ENCODE measurements at regions not wholly inside any gene's neighbourhood (a gene's known extent, or its start where the extent isn't known, plus 50 kb on each side); places are given as distances from the start of the nearest gene placed in this dataset.

GRCh38 chr11:119785131-119785530, 56.1 kb upstream of the NECTIN1 start:
- Histone ChIP-seq H3K27ac (no peak overlapping the region), H3K4me3 (no peak overlapping the region), H3K36me3 (no peaks in the 10 kb centered on the region), H3K4me1 (peaks cover 0 to 29% (median 6%) of the 10 kb centered on the region in 12 donors), H3K27me3 (peaks cover 0 to 16% (median 0%) of the 10 kb centered on the region in 9 donors), H3K9me3 (peaks cover 0 to 14% (median 2%) of the 10 kb centered on the region in 12 donors)
- intact Hi-C loops (cut with DNase I) = no loop called here
- ATAC-seq (no peak), DNase-seq (peak in 1 of 5 donors; percentile 4)
- 48 to 65% (median 62%) methylated on average over 2 of the region's 2 CpGs for WGBS, 4 donors
- TF ChIP-seq POLR2A (IDR thresholded peaks at IDR 0.05) (no peak), CTCF (IDR thresholded peaks at IDR 0.05) (no peak)

- peaks cover 0 to 36% (median 7%) of the 10 kb centered on the region in 12 donors for H3K4me1 ChIP-seq
- H3K36me3 ChIP-seq = no peaks in the 10 kb centered on the region
- H3K4me3 ChIP-seq = no peak overlapping the region
- no peak overlapping the region for H3K27ac ChIP-seq
- no peak for ATAC-seq
- intact Hi-C loops (cut with DNase I) = no loop called here
- H3K9me3 ChIP-seq = peaks cover 0 to 14% (median 2%) of the 10 kb centered on the region in 12 donors
- WGBS, 4 donors = 85 to 97% (median 88%) methylated on average over 6 of the region's 6 CpGs
- peaks cover 0 to 16% (median 0%) of the 10 kb centered on the region in 9 donors for H3K27me3 ChIP-seq
- no peak for DNase-seq
- TF ChIP-seq CTCF (IDR thresholded peaks at IDR 0.05) = no peak
- no peak for TF ChIP-seq POLR2A (IDR thresholded peaks at IDR 0.05)
Measured at GRCh38 chr11:119784421-119784820, 55.4 kb upstream of the NECTIN1 start.

GRCh38 chr11:119783466-119784400, 54.7 kb upstream of the NECTIN1 start:
- Histone ChIP-seq H3K27ac (peak overlapping the region in 1 of 12 donors; percentile 70), H3K36me3 (no peaks in the 10 kb centered on the region), H3K4me1 (peaks cover 0 to 43% (median 13%) of the 10 kb centered on the region in 12 donors), H3K4me3 (no peak overlapping the region), H3K9me3 (peaks cover 0 to 14% (median 2%) of the 10 kb centered on the region in 12 donors), H3K27me3 (peaks cover 0 to 16% (median 0%) of the 10 kb centered on the region in 9 donors)
- ATAC-seq (no peak), DNase-seq (peak in 1 of 5 donors; percentile 13)
- TF ChIP-seq POLR2A (IDR thresholded peaks at IDR 0.05) (no peak), CTCF (IDR thresholded peaks at IDR 0.05) (no peak)
- 87 to 93% (median 90%) methylated on average over 7 to 8 of the region's 8 CpGs for WGBS, 4 donors
- intact Hi-C loops (cut with DNase I) = no loop called here

- 12 to 31% (median 16%) methylated on average over 5 to 6 of the region's 6 CpGs for WGBS, 4 donors
- TF ChIP-seq POLR2A (IDR thresholded peaks at IDR 0.05) (no peak), CTCF (IDR thresholded peaks at IDR 0.05) (no peak)
- peaks cover 0 to 14% (median 2%) of the 10 kb centered on the region in 12 donors for H3K9me3 ChIP-seq
- peak overlapping the region in 8 of 12 donors; percentile 1 to 70 (median 36) for H3K27ac ChIP-seq
- H3K4me3 ChIP-seq = no peak overlapping the region
- H3K36me3 ChIP-seq = no peaks in the 10 kb centered on the region
- DNase-seq = peak in 3 of 5 donors; percentile 32 to 49 (median 48)
- peak in 2 of 4 donors; percentile 30 to 31 for ATAC-seq
- intact Hi-C loops (cut with DNase I) = no loop called here
- peaks cover 0 to 11% (median 0%) of the 10 kb centered on the region in 9 donors for H3K27me3 ChIP-seq
- peaks cover 0 to 49% (median 15%) of the 10 kb centered on the region in 12 donors for H3K4me1 ChIP-seq
Measured at GRCh38 chr11:119782739-119783072, 53.7 kb upstream of the NECTIN1 start.
